ENCODE measurements at regions not wholly inside any gene's neighbourhood (a gene's known extent, or its start where the extent isn't known, plus 50 kb on each side); places are given as distances from the start of the nearest gene placed in this dataset.

DNA sequence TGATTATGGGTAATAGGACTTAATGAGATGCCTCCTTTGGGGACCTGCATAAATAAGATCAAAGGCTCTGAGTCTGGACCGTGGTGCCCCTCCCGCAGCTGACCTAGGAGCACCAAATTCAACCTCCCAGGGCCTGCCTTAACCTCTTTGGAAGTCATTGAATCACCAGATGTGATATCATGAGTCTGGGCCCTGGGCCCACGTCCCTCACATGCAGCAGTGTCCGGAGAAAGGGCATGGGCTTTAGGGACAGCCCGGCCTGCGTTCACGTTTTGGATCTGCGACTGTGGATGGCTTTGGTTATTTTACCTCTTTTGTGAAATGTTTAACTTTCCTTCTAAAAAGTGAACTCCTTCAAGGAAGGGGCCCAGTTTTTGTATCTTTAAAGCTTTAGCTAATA is 220.0 kb upstream of the KLF6 start:
- Mint-ChIP-seq H3K4me3 (ENCODE audit: low read depth, unreplicated experiment) (no peak overlapping the region), H3K27ac (ENCODE audit: unreplicated experiment) (no peak overlapping the region), H3K9me3 (ENCODE audit: low read depth, unreplicated experiment) (peaks cover 5% of the 10 kb centered on the region), H3K4me1 (ENCODE audit: low read depth, unreplicated experiment) (no peaks in the 10 kb centered on the region), H3K36me3 (ENCODE audit: insufficient read depth, unreplicated experiment) (no peaks in the 10 kb centered on the region), H3K27me3 (ENCODE audit: unreplicated experiment) (no peaks in the 10 kb centered on the region)
- no peak for DNase-seq
- BruUV-seq (replicated peaks), result no TSS peak
- intact Hi-C loops (cut with micrococcal nuclease; ENCODE audit: unreplicated experiment), result no loop called here
- CTCF ChIA-PET, result no interaction called here
- TF ChIP-seq, protein P1, sequence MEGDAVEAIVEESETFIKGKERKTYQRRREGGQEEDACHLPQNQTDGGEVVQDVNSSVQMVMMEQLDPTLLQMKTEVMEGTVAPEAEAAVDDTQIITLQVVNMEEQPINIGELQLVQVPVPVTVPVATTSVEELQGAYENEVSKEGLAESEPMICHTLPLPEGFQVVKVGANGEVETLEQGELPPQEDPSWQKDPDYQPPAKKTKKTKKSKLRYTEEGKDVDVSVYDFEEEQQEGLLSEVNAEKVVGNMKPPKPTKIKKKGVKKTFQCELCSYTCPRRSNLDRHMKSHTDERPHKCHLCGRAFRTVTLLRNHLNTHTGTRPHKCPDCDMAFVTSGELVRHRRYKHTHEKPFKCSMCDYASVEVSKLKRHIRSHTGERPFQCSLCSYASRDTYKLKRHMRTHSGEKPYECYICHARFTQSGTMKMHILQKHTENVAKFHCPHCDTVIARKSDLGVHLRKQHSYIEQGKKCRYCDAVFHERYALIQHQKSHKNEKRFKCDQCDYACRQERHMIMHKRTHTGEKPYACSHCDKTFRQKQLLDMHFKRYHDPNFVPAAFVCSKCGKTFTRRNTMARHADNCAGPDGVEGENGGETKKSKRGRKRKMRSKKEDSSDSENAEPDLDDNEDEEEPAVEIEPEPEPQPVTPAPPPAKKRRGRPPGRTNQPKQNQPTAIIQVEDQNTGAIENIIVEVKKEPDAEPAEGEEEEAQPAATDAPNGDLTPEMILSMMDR (IDR thresholded peaks at IDR 0.05; ENCODE audit: unreplicated experiment), result no peak

DNA sequence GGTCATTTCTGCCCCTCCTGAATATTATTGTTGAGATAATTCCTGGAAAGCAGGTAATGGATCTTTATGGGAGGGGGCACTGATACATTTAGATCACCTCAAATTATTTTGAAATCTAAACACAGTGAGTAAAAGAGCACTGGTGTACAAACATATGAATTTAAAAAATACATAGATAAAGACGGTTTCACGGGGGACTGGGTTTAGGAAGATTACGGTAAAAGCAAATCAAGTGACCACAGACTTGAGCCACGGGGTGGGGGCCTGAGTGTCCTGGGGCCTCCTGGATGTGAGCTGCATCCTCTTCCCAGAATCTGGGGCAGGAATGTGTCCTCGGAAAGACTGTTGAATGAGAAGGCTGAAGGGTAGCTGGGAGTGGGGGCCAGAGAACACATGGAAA is 219.1 kb upstream of the KLF6 start:
- DNase-seq, result no peak
- Mint-ChIP-seq H3K27me3 (ENCODE audit: unreplicated experiment) (no peaks in the 10 kb centered on the region), H3K27ac (ENCODE audit: unreplicated experiment) (no peak overlapping the region), H3K9me3 (ENCODE audit: low read depth, unreplicated experiment) (peaks cover 5% of the 10 kb centered on the region), H3K4me1 (ENCODE audit: low read depth, unreplicated experiment) (no peaks in the 10 kb centered on the region), H3K36me3 (ENCODE audit: insufficient read depth, unreplicated experiment) (no peaks in the 10 kb centered on the region), H3K4me3 (ENCODE audit: low read depth, unreplicated experiment) (no peak overlapping the region)
- CTCF ChIA-PET, result no interaction called here
- no TSS peak for BruUV-seq (replicated peaks)
- TF ChIP-seq, protein P1 (IDR thresholded peaks at IDR 0.05; ENCODE audit: unreplicated experiment), result no peak
- intact Hi-C loops (cut with micrococcal nuclease; ENCODE audit: unreplicated experiment), result no loop called here

DNA sequence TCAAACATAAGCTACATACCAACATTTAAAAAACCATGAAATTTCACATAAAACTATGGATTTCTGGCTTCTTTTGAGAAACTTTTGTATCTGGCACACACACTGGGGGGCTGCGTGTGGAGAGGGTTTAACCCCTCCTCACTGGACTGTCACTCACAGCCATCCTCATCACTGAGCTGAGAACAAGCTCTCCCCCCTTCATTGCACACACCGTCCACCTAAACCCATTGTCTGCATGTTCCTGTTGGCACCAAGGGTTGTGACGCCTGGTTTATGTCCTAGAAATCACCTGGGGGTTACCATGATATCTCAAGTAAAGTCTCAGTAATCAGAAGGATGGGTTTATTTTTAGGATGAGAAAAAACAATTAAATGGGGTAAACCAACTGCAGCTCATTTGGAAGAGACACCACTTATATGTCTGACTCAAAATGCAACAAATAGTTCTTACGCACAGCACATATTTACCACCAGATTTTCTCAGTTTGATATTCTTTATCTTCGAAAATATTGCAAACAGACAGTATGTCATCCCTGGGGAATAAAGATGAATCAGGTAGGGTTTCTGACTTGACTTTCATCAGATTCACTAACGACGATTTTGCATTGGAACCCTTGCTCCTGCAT is 218.5 kb upstream of the KLF6 start:
- TF ChIP-seq, protein P1 (IDR thresholded peaks at IDR 0.05; ENCODE audit: unreplicated experiment), result no peak
- BruUV-seq (replicated peaks), result no TSS peak
- H3K27me3 Mint-ChIP-seq (ENCODE audit: unreplicated experiment), result no peaks in the 10 kb centered on the region
- DNase-seq, result no peak
- CTCF ChIA-PET, result interaction anchor here (0.6 kb wide), 1 partner anchor 196 kb away, joined by 9 read pairs; no protein-coding TSS in a partner anchor
- intact Hi-C loops (cut with micrococcal nuclease; ENCODE audit: unreplicated experiment), result no loop called here
- H3K4me3 Mint-ChIP-seq (ENCODE audit: low read depth, unreplicated experiment), result no peak overlapping the region
- H3K27ac Mint-ChIP-seq (ENCODE audit: unreplicated experiment), result no peak overlapping the region
- H3K4me1 Mint-ChIP-seq (ENCODE audit: low read depth, unreplicated experiment), result no peaks in the 10 kb centered on the region
- peaks cover 5% of the 10 kb centered on the region for H3K9me3 Mint-ChIP-seq (ENCODE audit: low read depth, unreplicated experiment)
- no peaks in the 10 kb centered on the region for H3K36me3 Mint-ChIP-seq (ENCODE audit: insufficient read depth, unreplicated experiment)

DNA sequence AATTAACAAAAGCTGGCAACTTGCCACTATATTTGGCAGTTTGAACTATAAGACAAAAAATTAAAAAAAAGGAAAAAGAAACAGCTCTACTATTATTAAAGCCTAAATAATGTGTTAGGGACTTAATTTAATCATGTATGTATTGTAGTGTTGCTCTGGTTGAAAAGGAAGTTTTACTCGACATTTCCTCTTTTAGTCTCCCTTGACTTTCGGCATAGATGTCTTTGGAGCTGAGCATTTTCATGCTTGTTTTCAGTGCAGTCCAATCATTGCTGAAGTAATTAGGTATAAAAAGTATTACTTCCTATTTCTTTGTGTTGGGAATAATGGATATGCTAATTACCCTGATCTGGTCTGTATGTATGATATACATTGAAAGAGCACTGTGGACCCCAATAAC is 216.8 kb upstream of the KLF6 start:
- TF ChIP-seq, protein P1 (IDR thresholded peaks at IDR 0.05; ENCODE audit: unreplicated experiment), result no peak
- no TSS peak for BruUV-seq (replicated peaks)
- H3K4me3 Mint-ChIP-seq (ENCODE audit: low read depth, unreplicated experiment), result no peak overlapping the region

More for the DNA sequence above, 216.8 kb upstream of the KLF6 start:
- Mint-ChIP-seq H3K27ac (ENCODE audit: unreplicated experiment) (no peak overlapping the region), H3K4me1 (ENCODE audit: low read depth, unreplicated experiment) (no peaks in the 10 kb centered on the region), H3K27me3 (ENCODE audit: unreplicated experiment) (no peaks in the 10 kb centered on the region), H3K36me3 (ENCODE audit: insufficient read depth, unreplicated experiment) (no peaks in the 10 kb centered on the region), H3K9me3 (ENCODE audit: low read depth, unreplicated experiment) (peaks cover 5% of the 10 kb centered on the region)
- CTCF ChIA-PET, result no interaction called here
- intact Hi-C loops (cut with micrococcal nuclease; ENCODE audit: unreplicated experiment), result no loop called here
- DNase-seq, result no peak

Measured in Calu3 (cell line).